Stimulated activated memory B cell treated with anti-CD40 and anti-IgM and Interleukin-4, amounts not matched to agents 10 μg/mL and 1 μg/mL and 100 μg/mL, for 72 hours (primary cell): ENCODE measurements at regions not wholly inside any gene's neighbourhood (a gene's known extent, or its start where the extent isn't known, plus 50 kb on each side); places are given as distances from the start of the nearest gene placed in this dataset.

ENCODE experiments used
- ATAC-seq: fragments of 150-1000 bp; cut with Tn5 transposase; 2 replicates; pipeline ENCODE4 v1.10.0; 2021
- H3K27ac Mint-ChIP-seq: one replicate; pipeline ENCODE4 v1.8.0; 2022; ENCODE audit warnings: mild to moderate bottlenecking, mixed read lengths
- H3K27me3 Mint-ChIP-seq: one replicate; pipeline ENCODE4 v1.8.0; 2022; ENCODE audit warnings: mixed read lengths
- H3K36me3 Mint-ChIP-seq: one replicate; pipeline ENCODE4 v1.8.0; 2022; ENCODE audit warnings: mixed read lengths
- H3K4me1 Mint-ChIP-seq: one replicate; pipeline ENCODE4 v1.8.0; 2022; ENCODE audit warnings: mixed read lengths
- H3K4me3 Mint-ChIP-seq: one replicate; pipeline ENCODE4 v1.8.0; 2022; ENCODE audit warnings: mild to moderate bottlenecking, moderate library complexity, mixed read lengths
- H3K9me3 Mint-ChIP-seq: one replicate; pipeline ENCODE4 v1.8.0; 2022; ENCODE audit warnings: mixed read lengths

DNA sequence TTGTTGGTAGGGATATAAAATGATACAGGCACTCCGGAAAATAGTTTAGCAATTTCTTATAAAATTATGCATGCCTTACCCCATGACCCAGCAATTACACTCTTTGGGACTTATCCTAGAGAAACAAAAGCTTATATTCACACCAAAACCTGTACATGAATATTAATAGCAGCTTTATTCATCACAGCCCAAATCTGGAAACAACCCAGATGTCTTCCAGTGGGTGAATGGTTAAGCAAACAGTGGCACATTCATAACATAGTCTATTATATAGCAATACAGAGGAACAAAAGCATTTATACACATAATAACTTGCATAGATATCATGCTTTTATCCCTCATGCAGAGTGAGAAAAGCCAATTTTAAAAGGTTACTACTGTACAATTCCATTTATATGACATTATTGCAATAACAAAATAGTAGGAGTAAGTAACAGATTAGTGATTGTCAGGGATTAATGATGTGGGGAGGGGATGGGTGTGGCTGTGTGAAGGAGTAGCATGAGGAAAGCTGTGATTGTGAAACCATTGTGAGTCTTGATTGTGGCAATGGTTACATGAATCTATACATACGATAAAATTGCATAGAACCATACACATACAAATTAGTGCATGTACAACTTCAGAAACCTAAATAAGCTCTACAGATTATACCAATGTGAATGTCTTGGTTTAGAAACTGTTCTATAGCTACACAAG is 363.1 kb upstream of the OR4E1 start:
- Mint-ChIP-seq H3K36me3 (no peaks in the 10 kb centered on the region), H3K9me3 (no peaks in the 10 kb centered on the region), H3K4me1 (no peaks in the 10 kb centered on the region), H3K27me3 (peaks cover 48% of the 10 kb centered on the region), H3K4me3 (no peak overlapping the region), H3K27ac (no peak overlapping the region)
- ATAC-seq: no peak

DNA sequence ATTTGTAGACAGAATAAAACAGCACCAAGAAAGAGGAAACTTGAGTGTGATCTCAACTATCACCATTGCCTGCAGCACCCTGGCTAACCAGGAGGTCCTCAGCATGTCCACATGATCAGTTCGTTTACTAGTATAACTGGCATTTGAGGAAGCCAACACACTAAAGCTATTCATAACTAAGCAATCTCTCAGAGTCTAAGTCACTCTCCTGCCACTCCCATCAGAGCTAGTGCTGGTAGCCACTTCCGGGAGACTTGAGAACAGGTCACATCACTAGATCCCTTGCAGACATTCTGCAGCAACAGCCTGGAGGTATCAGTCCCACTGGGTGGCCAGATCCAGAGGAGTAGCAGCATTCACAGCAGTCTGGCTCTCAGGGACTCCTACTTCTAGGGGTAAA is 352.9 kb upstream of the OR4E1 start:
- Mint-ChIP-seq H3K4me3 (no peak overlapping the region), H3K27ac (no peak overlapping the region), H3K4me1 (no peaks in the 10 kb centered on the region), H3K27me3 (peaks cover 51% of the 10 kb centered on the region), H3K36me3 (no peaks in the 10 kb centered on the region), H3K9me3 (no peaks in the 10 kb centered on the region)
- ATAC-seq: no peak

DNA sequence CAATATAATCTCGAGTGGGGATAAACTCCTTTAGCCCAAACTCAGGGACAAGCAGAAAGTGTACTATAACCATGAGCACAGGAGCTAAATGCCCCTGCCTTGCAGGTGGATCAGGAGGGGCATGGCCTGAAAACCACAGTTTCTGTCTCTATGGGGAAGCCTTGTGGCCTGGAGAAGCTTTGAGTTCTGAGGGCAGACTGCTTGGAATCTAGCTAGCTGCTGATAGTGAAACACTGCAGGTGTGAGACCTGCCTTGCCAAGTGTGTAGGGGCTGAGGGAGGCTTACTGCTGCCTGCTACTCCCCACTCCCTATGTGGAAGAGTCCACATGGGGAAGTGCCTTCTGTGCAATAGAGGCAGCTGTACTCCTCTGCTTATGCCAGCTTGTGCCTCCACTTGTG is 352.3 kb upstream of the OR4E1 start:
- Mint-ChIP-seq H3K4me1 (no peaks in the 10 kb centered on the region), H3K9me3 (no peaks in the 10 kb centered on the region)
- peak; percentile 43 for ATAC-seq

DNA sequence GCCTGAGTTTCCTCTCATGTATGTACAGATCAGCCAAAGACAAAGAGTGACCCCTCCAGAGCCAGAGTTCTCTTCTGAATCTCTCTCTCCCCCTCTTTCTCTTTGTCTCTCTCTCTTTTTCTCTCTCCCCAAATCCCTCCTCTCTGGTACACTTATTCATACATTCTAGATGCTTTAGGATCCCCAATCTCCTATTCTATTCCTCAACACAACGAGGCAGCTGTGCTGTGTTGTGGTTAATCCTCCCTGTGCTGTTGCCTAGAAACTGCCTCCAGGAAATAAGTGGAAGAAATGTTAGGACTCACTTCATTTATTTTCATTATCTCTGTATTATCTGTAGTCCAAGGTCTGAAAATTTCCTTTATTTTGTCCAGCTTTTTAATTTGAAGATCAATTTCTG is 350.5 kb upstream of the OR4E1 start:
- no peak for ATAC-seq
- Mint-ChIP-seq H3K27me3 (peaks cover 47% of the 10 kb centered on the region), H3K36me3 (no peaks in the 10 kb centered on the region)

More for the DNA sequence above, 352.3 kb upstream of the OR4E1 start:
- no peak overlapping the region for H3K4me3 Mint-ChIP-seq
- peaks cover 51% of the 10 kb centered on the region for H3K27me3 Mint-ChIP-seq
- no peak overlapping the region for H3K27ac Mint-ChIP-seq
- H3K36me3 Mint-ChIP-seq: no peaks in the 10 kb centered on the region

DNA sequence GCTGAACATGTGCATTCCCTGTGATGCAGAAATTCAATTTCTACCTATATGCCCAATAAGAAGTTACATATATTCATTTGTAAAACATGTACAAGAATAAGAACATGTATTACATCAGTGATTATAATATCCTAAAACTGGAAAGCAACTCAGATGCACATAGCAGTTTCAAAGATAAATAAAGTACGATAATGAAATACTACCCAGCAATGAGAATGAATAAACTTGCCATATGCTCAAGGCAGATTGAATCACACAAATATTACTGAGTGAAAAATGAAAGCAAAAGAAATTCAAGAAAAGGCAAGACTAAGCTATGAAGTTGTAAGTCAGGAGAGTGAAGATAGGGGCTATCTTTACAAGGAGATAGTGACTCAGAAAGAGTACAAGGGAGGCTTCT is 345.3 kb upstream of the OR4E1 start:
- no peak for ATAC-seq
- peaks cover 12% of the 10 kb centered on the region for H3K27me3 Mint-ChIP-seq
- no peak overlapping the region for H3K27ac Mint-ChIP-seq
- no peaks in the 10 kb centered on the region for H3K4me1 Mint-ChIP-seq
- no peak overlapping the region for H3K4me3 Mint-ChIP-seq
- no peaks in the 10 kb centered on the region for H3K9me3 Mint-ChIP-seq
- H3K36me3 Mint-ChIP-seq: no peaks in the 10 kb centered on the region

More for the DNA sequence above, 350.5 kb upstream of the OR4E1 start:
- Mint-ChIP-seq H3K4me1 (no peaks in the 10 kb centered on the region), H3K9me3 (no peaks in the 10 kb centered on the region), H3K4me3 (no peak overlapping the region), H3K27ac (no peak overlapping the region)

DNA sequence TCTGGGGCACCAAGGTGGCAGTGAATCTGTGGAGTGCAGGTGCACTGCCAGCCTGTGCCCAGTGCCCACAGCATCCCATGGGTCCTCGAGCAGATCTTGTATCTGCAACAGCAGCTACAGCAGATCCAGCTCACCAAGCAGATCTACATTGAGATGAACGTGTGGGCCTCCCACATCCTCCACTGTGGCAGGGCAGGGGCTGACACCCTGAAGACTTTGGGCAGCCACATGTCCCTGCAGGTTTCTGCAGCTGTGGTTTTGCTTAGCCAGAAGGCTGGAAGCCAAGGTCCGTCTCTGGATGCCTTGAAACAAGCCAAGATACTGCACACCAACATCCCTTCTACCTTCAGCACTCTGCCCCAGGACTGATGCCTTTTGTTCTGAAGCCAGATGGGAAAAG is 338.8 kb upstream of the OR4E1 start:
- no peak overlapping the region for H3K4me3 Mint-ChIP-seq
- H3K27me3 Mint-ChIP-seq: peaks cover 33% of the 10 kb centered on the region
- ATAC-seq: no peak
- H3K36me3 Mint-ChIP-seq: no peaks in the 10 kb centered on the region
- H3K27ac Mint-ChIP-seq: no peak overlapping the region
- H3K4me1 Mint-ChIP-seq: no peaks in the 10 kb centered on the region
- H3K9me3 Mint-ChIP-seq: no peaks in the 10 kb centered on the region

DNA sequence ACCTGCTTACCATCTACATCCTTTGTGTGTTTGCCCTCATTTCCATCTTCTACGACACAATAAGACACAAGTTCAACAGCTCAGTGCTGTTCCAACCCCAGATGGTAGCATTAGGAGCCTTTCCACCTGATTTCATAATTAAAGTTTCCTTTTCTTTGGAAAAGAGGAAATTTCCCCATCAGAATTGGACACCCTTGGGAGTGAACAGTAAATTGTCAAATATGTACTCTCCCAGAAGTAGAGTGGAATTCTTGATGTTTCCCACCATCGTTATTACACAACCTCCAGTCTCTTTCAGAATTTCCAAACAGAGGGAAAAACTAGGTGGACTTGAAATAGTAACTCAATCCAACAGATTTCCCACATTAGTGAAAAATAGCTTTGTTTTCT is 337.6 kb upstream of the OR4E1 start:
- ATAC-seq: no peak
- H3K4me3 Mint-ChIP-seq: no peak overlapping the region
- no peak overlapping the region for H3K27ac Mint-ChIP-seq
- H3K9me3 Mint-ChIP-seq: no peaks in the 10 kb centered on the region
- H3K27me3 Mint-ChIP-seq: peaks cover 43% of the 10 kb centered on the region
- no peaks in the 10 kb centered on the region for H3K4me1 Mint-ChIP-seq
- H3K36me3 Mint-ChIP-seq: no peaks in the 10 kb centered on the region

DNA sequence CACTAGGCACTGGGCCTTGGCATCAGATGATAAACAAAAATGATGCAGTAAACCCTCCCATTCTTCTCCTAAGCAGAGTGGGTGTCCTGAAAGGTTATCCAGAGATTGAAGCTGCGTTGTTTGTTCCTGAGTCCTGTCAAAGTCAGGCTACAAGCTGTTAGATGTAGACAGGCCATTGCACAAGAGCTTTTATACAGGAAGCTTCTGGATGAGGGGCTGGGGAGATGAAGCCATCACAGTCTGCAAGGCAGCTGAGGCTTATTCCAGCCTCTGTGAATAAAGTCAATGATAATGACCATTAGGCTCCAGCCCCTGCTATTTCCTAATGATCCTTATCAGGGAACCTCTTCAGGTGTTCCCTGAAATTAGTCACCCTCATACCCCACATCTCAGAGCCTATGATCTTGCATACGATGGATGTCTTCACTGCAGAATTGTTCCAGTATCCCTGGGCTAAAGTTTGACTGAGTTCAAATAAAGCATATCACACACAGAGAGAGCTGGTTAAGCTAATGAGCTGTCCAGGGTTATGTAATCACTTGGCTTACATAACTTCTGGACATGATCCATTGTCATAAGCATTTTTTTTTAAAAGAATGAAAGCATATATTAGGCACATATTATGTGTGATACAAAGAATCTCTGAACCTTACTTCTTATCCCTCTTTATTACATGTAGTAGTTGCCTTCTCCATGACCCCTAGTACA is 337.1 kb upstream of the OR4E1 start:
- Mint-ChIP-seq H3K4me3 (no peak overlapping the region), H3K9me3 (no peaks in the 10 kb centered on the region), H3K36me3 (no peaks in the 10 kb centered on the region), H3K4me1 (no peaks in the 10 kb centered on the region), H3K27ac (no peak overlapping the region), H3K27me3 (peaks cover 43% of the 10 kb centered on the region)
- no peak for ATAC-seq

DNA sequence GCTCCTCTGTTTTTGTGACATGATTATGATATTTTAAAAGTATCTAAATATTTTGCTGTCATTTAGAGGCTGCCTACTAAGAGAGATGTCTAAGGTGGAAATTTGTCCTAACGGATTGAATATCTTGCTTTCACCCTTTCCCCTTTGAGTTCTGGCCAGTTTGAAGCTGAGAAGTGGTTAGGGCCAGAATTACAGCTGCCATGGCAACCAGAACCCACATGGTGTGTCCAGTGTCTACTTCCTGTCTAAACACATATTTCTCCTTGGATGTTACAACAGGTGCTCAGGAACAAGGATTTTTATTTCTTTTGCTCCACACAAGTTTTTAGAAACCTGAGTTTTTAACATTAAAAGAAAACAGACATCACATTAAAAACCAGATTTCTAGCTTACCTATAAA is 335.1 kb upstream of the OR4E1 start:
- ATAC-seq: no peak
- no peaks in the 10 kb centered on the region for H3K9me3 Mint-ChIP-seq
- peaks cover 43% of the 10 kb centered on the region for H3K27me3 Mint-ChIP-seq
- no peak overlapping the region for H3K4me3 Mint-ChIP-seq
- H3K36me3 Mint-ChIP-seq: no peaks in the 10 kb centered on the region
- H3K27ac Mint-ChIP-seq: no peak overlapping the region
- H3K4me1 Mint-ChIP-seq: no peaks in the 10 kb centered on the region

DNA sequence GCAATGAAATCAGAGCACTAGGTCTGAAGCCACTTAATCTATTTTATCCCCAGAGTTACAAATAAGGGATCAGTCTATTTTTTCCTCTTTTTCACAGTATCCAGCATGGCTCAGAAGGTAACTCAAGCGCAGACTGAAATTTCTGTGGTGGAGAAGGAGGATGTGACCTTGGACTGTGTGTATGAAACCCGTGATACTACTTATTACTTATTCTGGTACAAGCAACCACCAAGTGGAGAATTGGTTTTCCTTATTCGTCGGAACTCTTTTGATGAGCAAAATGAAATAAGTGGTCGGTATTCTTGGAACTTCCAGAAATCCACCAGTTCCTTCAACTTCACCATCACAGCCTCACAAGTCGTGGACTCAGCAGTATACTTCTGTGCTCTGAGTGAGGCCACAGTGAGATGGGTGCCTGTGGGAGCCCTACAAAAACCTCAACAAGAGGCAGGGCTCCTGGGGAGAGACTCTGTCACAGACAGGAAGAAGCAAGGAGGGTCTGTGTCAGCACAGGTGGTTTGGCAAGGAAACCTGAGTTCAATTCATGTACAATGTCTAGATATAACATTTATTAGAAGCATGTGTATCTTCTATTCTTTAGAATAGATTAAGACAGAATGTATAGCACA is 334.3 kb upstream of the OR4E1 start:
- no peaks in the 10 kb centered on the region for H3K9me3 Mint-ChIP-seq
- H3K4me1 Mint-ChIP-seq: no peaks in the 10 kb centered on the region
- H3K36me3 Mint-ChIP-seq: no peaks in the 10 kb centered on the region
- ATAC-seq: no peak
- no peak overlapping the region for H3K27ac Mint-ChIP-seq
- no peak overlapping the region for H3K4me3 Mint-ChIP-seq
- peaks cover 39% of the 10 kb centered on the region for H3K27me3 Mint-ChIP-seq

DNA sequence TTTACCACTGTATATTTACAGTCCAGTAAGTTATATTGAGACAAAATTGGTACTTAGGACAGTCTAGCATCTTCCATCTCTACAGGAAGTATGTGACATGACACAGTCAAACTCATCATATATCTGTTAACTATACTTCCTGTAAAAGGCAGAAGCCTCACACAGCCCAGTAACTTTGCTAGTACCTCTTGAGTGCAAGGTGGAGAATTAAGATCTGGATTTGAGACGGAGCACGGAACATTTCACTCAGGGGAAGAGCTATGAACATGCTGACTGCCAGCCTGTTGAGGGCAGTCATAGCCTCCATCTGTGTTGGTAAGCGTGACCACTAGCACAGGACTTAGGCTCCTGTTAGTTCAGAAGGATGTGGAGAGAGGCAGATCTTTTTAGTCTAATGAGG is 333.7 kb upstream of the OR4E1 start:
- no peak overlapping the region for H3K4me3 Mint-ChIP-seq
- no peak for ATAC-seq
- no peaks in the 10 kb centered on the region for H3K9me3 Mint-ChIP-seq
- no peak overlapping the region for H3K27ac Mint-ChIP-seq
- H3K36me3 Mint-ChIP-seq: no peaks in the 10 kb centered on the region
- H3K27me3 Mint-ChIP-seq: peaks cover 34% of the 10 kb centered on the region
- H3K4me1 Mint-ChIP-seq: no peaks in the 10 kb centered on the region

DNA sequence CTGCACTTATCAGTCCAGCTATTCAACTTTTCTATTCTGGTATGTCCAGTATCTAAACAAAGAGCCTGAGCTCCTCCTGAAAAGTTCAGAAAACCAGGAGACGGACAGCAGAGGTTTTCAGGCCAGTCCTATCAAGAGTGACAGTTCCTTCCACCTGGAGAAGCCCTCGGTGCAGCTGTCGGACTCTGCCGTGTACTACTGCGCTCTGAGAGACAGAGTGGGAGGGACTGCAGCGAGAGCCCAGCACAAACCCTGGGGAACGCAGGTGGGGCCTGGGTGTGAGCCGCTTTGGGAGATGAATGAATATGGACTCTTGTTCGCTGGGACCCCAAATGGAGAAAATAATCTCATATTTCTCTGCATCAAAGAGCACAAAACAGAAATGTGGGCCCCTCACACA is 329.8 kb upstream of the OR4E1 start:
- Mint-ChIP-seq H3K27me3 (peaks cover 16% of the 10 kb centered on the region), H3K27ac (no peak overlapping the region), H3K9me3 (no peaks in the 10 kb centered on the region), H3K36me3 (no peaks in the 10 kb centered on the region), H3K4me1 (no peaks in the 10 kb centered on the region), H3K4me3 (no peak overlapping the region)
- no peak for ATAC-seq

DNA sequence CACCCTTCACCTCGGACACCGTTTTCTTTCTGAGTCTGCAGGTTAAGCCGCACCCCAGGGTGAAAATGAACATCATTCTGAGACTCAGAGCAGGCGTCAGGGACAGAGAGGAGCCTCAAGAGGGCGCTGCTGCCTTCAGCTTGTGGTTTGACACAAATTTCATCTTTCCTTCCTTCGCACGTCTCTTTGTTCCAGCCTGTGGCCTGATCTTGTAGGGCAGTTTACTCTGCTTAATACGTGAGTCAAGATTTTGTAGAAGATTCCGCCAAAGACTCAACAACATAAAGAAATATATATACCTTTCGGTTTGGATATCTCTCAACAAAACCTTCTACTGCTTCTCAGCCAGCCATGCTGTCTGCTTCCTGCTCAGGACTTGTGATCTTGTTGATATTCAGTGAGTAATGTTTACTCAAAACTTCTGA is 329.3 kb upstream of the OR4E1 start:
- no peak for ATAC-seq
- Mint-ChIP-seq H3K9me3 (no peaks in the 10 kb centered on the region), H3K27ac (no peak overlapping the region), H3K4me1 (no peaks in the 10 kb centered on the region), H3K27me3 (peaks cover 17% of the 10 kb centered on the region), H3K4me3 (no peak overlapping the region), H3K36me3 (no peaks in the 10 kb centered on the region)

DNA sequence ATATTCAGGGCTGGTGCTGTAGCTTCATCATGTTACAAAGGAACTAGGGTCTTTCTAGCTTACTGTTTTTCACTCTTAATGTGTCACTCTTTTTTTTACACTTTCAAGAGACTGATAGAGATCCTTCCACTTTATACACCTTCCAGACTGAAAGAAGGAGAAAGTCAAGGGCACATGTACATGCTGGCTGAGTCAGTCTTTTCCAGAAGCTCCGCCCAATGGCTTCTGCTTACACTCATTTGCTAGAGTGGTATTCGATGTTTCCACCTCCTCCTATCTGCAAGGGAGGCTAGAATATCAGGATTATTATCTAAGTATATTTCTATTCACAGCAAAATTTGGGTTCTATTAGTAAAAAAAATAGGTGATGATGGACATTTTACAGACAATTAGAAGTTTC is 325.8 kb upstream of the OR4E1 start:
- no peak overlapping the region for H3K27ac Mint-ChIP-seq

DNA sequence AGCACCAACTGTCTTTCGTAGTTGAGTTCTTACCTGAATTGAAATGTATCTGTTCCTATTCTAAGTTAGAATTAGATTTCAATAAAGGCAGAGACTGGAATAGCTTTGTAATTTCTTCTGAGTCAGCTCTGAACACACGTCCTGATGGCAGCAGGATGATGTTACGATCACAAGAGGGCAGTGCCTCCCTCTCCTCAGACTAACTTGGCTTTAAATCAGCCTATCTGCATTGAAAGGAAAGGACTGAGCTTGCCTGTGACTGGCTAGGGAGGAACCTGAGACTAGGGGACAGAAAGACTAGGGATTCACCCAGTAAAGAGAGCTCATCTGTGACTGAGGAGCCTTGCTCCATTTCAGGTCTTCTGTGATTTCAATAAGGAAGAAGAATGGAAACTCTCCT is 323.7 kb upstream of the OR4E1 start:
- Mint-ChIP-seq H3K4me3 (no peak overlapping the region), H3K9me3 (no peaks in the 10 kb centered on the region), H3K36me3 (no peaks in the 10 kb centered on the region), H3K27me3 (peaks cover 33% of the 10 kb centered on the region), H3K4me1 (no peaks in the 10 kb centered on the region), H3K27ac (no peak overlapping the region)
- ATAC-seq: no peak

More for the DNA sequence above, 325.8 kb upstream of the OR4E1 start:
- H3K27me3 Mint-ChIP-seq: peaks cover 25% of the 10 kb centered on the region
- no peak for ATAC-seq
- H3K4me1 Mint-ChIP-seq: no peaks in the 10 kb centered on the region
- H3K4me3 Mint-ChIP-seq: no peak overlapping the region
- H3K9me3 Mint-ChIP-seq: no peaks in the 10 kb centered on the region
- H3K36me3 Mint-ChIP-seq: no peaks in the 10 kb centered on the region

DNA sequence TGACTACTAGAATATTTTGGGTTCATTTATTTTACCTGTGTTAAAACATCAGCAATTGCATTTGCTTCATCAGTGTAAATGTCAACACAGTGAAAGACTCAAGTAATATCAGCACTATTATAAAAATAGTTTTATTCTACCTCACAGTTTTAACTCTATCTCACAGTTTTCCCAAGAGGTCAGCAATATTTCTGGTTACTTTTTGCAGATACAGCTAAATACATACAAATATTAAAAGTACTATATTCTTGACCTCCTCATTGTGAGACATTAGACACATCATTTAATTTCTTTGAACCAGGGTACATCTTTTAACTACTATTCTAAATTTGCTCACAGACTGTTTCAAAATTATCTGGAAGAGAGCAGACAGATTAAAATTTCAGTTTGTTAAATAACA is 321.7 kb upstream of the OR4E1 start:
- H3K4me3 Mint-ChIP-seq: no peak overlapping the region
- H3K27ac Mint-ChIP-seq: no peak overlapping the region
- no peak for ATAC-seq
- no peaks in the 10 kb centered on the region for H3K36me3 Mint-ChIP-seq
- no peaks in the 10 kb centered on the region for H3K9me3 Mint-ChIP-seq
- H3K4me1 Mint-ChIP-seq: no peaks in the 10 kb centered on the region
- H3K27me3 Mint-ChIP-seq: peaks cover 46% of the 10 kb centered on the region
